Natural killer cell (primary cell): ENCODE measurements at regions not wholly inside any gene's neighbourhood (a gene's known extent, or its start where the extent isn't known, plus 50 kb on each side); places are given as distances from the start of the nearest gene placed in this dataset.

Experiments used
- ATAC-seq, 3 donors: fragments of 150-1000 bp in 2 of 3; fragments of 200-7000 bp in 1 of 3; cut with Tn5 transposase; 1 replicate in 1 of 3; 2 replicates in 2 of 3; pipeline ENCODE4 v1.10.0; 2021; ENCODE audit warnings: mild to moderate bottlenecking in 2 of 3, moderate library complexity in 2 of 3
- DNase-seq, 2 donors: peaks; one replicate each; pipeline versions ENCODE4 v3.0.0 to v3.0.0-alpha.2; 2013 to 2021; ENCODE audit warnings: mixed read lengths in 1 of 2
- H3K27ac ChIP-seq: one replicate; pipeline ENCODE4 v1.5.1; 2013; ENCODE audit warnings: mild to moderate bottlenecking, low read length
- H3K27me3 ChIP-seq: one replicate; pipeline ENCODE4 v1.6.1; 2013; ENCODE audit warnings: low read length; ENCODE audit not compliant: control insufficient read depth, insufficient read depth
- H3K36me3 ChIP-seq: one replicate; pipeline ENCODE4 v1.6.1; 2013; ENCODE audit warnings: low read length; ENCODE audit not compliant: control insufficient read depth, insufficient read depth
- H3K4me1 ChIP-seq: one replicate; pipeline ENCODE4 v1.6.1; 2013; ENCODE audit warnings: low read length; ENCODE audit not compliant: control insufficient read depth, insufficient read depth
- H3K4me3 ChIP-seq: one replicate; pipeline ENCODE4 v1.5.1; 2013; ENCODE audit warnings: low read length
- H3K9me3 ChIP-seq: one replicate; pipeline ENCODE4 v1.6.1; 2013; ENCODE audit warnings: low read length; ENCODE audit not compliant: control insufficient read depth, insufficient read depth
- H3K27ac Mint-ChIP-seq, 2 donors: one replicate each; pipeline ENCODE4 v1.8.0; 2022; ENCODE audit warnings: mild to moderate bottlenecking in 2 of 2, mixed read lengths in 2 of 2, moderate library complexity in 1 of 2
- H3K27me3 Mint-ChIP-seq, 2 donors: one replicate each; pipeline ENCODE4 v1.8.0; 2022; ENCODE audit warnings: low read depth in 2 of 2, mixed read lengths in 2 of 2
- H3K36me3 Mint-ChIP-seq: one replicate; pipeline ENCODE4 v1.8.0; 2022; ENCODE audit warnings: mixed read lengths
- H3K4me1 Mint-ChIP-seq, 2 donors: one replicate each; pipeline ENCODE4 v1.8.0; 2022; ENCODE audit warnings: mixed read lengths in 2 of 2
- H3K4me3 Mint-ChIP-seq: one replicate; pipeline ENCODE4 v1.8.0; 2022; ENCODE audit warnings: mild to moderate bottlenecking, moderate library complexity, mixed read lengths
- H3K9me3 Mint-ChIP-seq, 2 donors: one replicate each; pipeline ENCODE4 v1.8.0; 2022; ENCODE audit warnings: mixed read lengths in 2 of 2
- WGBS: methylation state at CpG from one replicate; pipeline ENCODE4 v1.1.7; 2013; ENCODE audit warnings: missing lambda C conversion rate; ENCODE audit not compliant: insufficient coverage; 5-methylcytosine and 5-hydroxymethylcytosine counted together
- intact Hi-C: fragments of 100-400 bp; cut with micrococcal nuclease; formaldehyde crosslinking; loops from one replicate; pipeline ENCODE4 v1.14.2; 2022
- TF ChIP-seq, protein P1 (sequence below): fragments of 200-600 bp; IDR thresholded peaks from one replicate; pipeline ENCODE4 v1.8.0; 2022; ENCODE audit warnings: antibody characterized with exemption

DNA sequence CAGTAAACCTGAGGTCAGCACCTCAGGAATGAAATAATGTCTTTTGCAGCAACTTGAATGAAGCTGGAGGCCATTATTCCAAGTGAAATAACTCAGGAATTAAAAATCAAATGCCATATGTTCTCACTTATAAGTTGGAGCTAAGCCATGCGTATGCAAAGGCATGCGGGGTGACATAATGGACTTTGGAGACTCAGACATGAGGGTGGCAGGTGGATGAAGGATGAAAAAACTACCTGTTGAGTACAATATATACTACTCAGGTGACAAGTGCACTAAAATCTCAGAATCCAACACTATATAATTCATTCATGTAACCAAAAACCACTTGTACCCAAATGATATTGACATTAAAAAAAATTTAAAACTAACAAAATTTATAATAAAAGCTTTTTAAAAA lies 1416.9 kb downstream of the UQCRFS1 start:
- Mint-ChIP-seq H3K27ac (no peak overlapping the region), H3K4me1 (peaks cover 28 to 41% of the 10 kb centered on the region in 2 donors), H3K4me3 (no peak overlapping the region), H3K27me3 (no peaks in the 10 kb centered on the region), H3K36me3 (no peaks in the 10 kb centered on the region), H3K9me3 (no peaks in the 10 kb centered on the region)
- Histone ChIP-seq H3K4me3 (no peak overlapping the region), H3K36me3 (peaks cover 10% of the 10 kb centered on the region), H3K9me3 (no peaks in the 10 kb centered on the region), H3K4me1 (peaks cover 24% of the 10 kb centered on the region), H3K27me3 (no peaks in the 10 kb centered on the region), H3K27ac (no peak overlapping the region)
- TF ChIP-seq, protein P1, sequence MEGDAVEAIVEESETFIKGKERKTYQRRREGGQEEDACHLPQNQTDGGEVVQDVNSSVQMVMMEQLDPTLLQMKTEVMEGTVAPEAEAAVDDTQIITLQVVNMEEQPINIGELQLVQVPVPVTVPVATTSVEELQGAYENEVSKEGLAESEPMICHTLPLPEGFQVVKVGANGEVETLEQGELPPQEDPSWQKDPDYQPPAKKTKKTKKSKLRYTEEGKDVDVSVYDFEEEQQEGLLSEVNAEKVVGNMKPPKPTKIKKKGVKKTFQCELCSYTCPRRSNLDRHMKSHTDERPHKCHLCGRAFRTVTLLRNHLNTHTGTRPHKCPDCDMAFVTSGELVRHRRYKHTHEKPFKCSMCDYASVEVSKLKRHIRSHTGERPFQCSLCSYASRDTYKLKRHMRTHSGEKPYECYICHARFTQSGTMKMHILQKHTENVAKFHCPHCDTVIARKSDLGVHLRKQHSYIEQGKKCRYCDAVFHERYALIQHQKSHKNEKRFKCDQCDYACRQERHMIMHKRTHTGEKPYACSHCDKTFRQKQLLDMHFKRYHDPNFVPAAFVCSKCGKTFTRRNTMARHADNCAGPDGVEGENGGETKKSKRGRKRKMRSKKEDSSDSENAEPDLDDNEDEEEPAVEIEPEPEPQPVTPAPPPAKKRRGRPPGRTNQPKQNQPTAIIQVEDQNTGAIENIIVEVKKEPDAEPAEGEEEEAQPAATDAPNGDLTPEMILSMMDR: no peak
- ATAC-seq (no peak), DNase-seq (no peak)
- intact Hi-C loops: no loop called here
- no CpG with 5 or more reads among the region's 2 CpGs for WGBS

DNA sequence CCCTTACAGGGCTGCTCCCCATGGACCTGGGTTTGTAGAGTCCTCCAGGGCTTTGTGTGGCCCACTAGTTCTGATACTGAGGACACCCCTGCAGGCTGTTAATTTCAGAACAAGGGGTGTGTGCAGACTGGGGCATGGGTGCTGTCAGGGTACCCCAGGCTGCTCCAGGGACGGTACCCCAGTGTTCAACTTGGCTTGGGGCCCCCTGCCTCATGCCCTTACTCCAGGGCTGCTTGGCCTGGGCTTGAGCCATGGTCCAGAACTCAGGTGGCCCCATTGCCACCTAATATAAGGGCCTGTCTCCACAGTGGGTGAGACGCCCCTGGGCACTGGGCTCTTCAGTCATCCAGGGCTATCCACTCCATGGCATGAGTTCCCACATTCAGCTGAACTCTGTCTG lies 1417.6 kb downstream of the UQCRFS1 start:
- H3K4me1 ChIP-seq: peaks cover 24% of the 10 kb centered on the region
- ATAC-seq (no peak), DNase-seq (no peak)
- intact Hi-C loops: no loop called here
- peaks cover 26 to 40% of the 10 kb centered on the region in 2 donors for H3K4me1 Mint-ChIP-seq
- no peak overlapping the region for H3K27ac Mint-ChIP-seq
- no peaks in the 10 kb centered on the region for H3K27me3 Mint-ChIP-seq
- H3K9me3 ChIP-seq: no peaks in the 10 kb centered on the region
- no peak overlapping the region for H3K4me3 Mint-ChIP-seq
- no peak overlapping the region for H3K27ac ChIP-seq
- TF ChIP-seq, protein P1: no peak
- H3K36me3 Mint-ChIP-seq: no peaks in the 10 kb centered on the region
- peaks cover 10% of the 10 kb centered on the region for H3K36me3 ChIP-seq
- H3K9me3 Mint-ChIP-seq: no peaks in the 10 kb centered on the region
- no peak overlapping the region for H3K4me3 ChIP-seq
- H3K27me3 ChIP-seq: no peaks in the 10 kb centered on the region
- WGBS: 94% methylated on average over 2 of the region's 2 CpGs

DNA sequence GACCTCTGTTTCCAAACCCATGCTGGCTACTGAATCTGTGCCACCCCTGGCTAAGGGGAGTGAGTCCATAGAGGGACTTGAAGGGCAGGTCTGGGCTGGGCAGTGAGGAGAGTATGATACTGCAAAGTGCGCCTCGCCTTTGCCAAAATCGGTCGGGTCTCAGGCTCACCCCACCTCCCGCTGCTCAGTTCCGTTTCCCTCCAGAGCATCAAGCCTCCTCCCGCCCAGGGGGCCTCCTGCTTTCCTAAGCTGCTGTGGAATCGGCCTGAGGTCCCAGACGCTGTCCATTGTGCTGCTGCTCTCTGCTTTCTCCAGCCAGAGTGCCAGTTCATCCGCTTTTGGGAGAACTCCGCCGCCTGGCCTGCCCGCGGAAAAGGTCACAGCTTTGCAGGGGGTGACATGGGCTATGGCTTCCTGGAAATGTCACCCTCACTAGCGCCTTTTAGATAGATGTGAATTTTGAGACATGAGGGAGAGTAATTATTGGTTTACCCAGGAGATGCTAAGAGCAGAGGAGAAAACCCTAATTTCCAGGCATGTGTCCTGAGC lies 1418.4 kb downstream of the UQCRFS1 start:
- Histone ChIP-seq H3K36me3 (peaks cover 10% of the 10 kb centered on the region), H3K4me3 (peak overlapping the region; percentile 76), H3K27ac (peak overlapping the region; percentile 81), H3K9me3 (no peaks in the 10 kb centered on the region), H3K4me1 (peaks cover 18% of the 10 kb centered on the region), H3K27me3 (no peaks in the 10 kb centered on the region)
- H3K9me3 Mint-ChIP-seq: no peaks in the 10 kb centered on the region
- peak overlapping the region; percentile 92 for H3K27ac Mint-ChIP-seq
- intact Hi-C loops: no loop called here
- TF ChIP-seq, protein P1: no peak
- ATAC-seq (no peak), DNase-seq (peak in 1 of 2 donors; percentile 22)
- WGBS: 6% methylated on average over 15 of the region's 15 CpGs
- H3K27me3 Mint-ChIP-seq: no peaks in the 10 kb centered on the region
- H3K36me3 Mint-ChIP-seq: no peaks in the 10 kb centered on the region
- peaks cover 19 to 33% of the 10 kb centered on the region in 2 donors for H3K4me1 Mint-ChIP-seq
- peak overlapping the region; percentile 99 for H3K4me3 Mint-ChIP-seq
